ENCODE measurements at regions not wholly inside any gene's neighbourhood (a gene's known extent, or its start where the extent isn't known, plus 50 kb on each side); places are given as distances from the start of the nearest gene placed in this dataset.

DNA sequence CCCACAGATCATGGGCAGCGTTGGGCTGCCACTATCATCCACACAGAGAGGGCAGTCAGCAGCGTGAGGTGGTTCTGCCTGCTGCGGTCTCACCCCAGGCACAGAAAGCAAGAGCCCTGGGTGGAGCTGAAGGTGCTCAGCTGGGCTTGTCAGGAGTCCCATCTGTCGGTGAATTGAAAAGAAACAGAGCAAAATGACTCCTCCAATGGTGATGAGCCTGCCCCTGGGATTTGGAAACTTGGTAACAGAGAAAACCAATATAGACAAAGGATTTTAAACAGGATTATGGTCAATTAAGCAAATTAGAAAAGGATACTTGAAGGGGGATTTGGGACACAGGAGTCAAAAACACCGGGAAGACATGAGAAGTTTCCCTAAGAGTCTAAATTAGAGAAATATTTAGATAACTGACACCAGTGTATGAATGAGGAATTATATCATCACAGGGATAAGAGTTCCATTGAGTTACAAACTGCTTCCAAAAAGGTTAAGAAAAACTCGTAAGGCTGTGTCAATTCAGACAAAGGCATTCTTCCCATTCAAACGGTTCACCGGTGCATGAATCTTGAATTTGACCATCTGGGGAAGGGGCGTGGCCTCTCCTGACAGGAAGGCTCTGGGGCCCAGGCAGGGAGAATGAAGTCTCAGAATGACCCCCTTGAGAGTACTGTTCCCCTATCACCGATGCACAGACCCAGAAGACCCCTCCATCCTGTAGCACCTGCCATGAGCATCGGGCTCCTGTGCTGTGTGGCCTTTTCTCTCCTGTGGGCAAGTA is 70.0 kb upstream of the PRSS58 start:
- TF ChIP-seq, protein P1, sequence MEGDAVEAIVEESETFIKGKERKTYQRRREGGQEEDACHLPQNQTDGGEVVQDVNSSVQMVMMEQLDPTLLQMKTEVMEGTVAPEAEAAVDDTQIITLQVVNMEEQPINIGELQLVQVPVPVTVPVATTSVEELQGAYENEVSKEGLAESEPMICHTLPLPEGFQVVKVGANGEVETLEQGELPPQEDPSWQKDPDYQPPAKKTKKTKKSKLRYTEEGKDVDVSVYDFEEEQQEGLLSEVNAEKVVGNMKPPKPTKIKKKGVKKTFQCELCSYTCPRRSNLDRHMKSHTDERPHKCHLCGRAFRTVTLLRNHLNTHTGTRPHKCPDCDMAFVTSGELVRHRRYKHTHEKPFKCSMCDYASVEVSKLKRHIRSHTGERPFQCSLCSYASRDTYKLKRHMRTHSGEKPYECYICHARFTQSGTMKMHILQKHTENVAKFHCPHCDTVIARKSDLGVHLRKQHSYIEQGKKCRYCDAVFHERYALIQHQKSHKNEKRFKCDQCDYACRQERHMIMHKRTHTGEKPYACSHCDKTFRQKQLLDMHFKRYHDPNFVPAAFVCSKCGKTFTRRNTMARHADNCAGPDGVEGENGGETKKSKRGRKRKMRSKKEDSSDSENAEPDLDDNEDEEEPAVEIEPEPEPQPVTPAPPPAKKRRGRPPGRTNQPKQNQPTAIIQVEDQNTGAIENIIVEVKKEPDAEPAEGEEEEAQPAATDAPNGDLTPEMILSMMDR (IDR thresholded peaks at IDR 0.05), result no peak
- no peak for TF ChIP-seq POLR2A (IDR thresholded peaks at IDR 0.05)

Measured in upper lobe of left lung (tissue), 4 donors.